NCI-H2029 treated with DMSO at 0.1 percent for 48 hours (cell line): ENCODE measurements at regions not wholly inside any gene's neighbourhood (a gene's known extent, or its start where the extent isn't known, plus 50 kb on each side); places are given as distances from the start of the nearest gene placed in this dataset.
"Not testable (repeated sequence)": the region's sequence is repeated elsewhere in the genome, so short reads cannot be mapped to it uniquely, and the experiment has no call there.

Experiments used
- DNase-seq: peaks from one replicate; lab custom pipeline; 2025; lab: John Stamatoyannopoulos, UW

- DNase-seq, result no peak
These were observed 301.7 kb downstream of the BRD1 start for GRCh38 chr22:49525801-49526535.

DNA sequence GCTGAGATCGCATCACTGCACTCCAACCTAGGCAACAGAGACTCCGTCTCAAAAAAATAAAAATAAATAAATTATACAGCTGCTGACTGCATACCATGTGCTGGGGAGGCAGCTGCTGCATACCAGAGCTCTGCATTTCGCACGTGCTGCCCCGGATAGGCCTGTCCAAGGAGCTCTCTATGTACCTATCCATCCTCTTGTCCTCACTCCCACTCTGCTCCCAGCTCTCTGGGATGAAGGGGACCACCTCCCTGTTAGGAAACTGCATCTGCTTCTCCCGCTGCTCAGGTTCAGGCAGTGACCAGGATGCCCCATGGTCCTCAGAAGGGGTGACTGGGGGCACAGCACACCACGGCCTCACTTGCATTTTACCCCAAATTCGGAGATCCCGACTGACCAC lies 302.3 kb downstream of the BRD1 start:
- DNase-seq, result no peak

- DNase-seq, result no peak
These were observed 303.3 kb downstream of the BRD1 start for GRCh38 chr22:49524362-49524761.

- no peak for DNase-seq
These were observed 304.2 kb downstream of the BRD1 start for GRCh38 chr22:49523374-49524008.

- DNase-seq, result no peak
These were observed 304.9 kb downstream of the BRD1 start for GRCh38 chr22:49522582-49523373.

GRCh38 chr22:49521787-49522224 lies 305.9 kb downstream of the BRD1 start:
- no peak for DNase-seq

DNA sequence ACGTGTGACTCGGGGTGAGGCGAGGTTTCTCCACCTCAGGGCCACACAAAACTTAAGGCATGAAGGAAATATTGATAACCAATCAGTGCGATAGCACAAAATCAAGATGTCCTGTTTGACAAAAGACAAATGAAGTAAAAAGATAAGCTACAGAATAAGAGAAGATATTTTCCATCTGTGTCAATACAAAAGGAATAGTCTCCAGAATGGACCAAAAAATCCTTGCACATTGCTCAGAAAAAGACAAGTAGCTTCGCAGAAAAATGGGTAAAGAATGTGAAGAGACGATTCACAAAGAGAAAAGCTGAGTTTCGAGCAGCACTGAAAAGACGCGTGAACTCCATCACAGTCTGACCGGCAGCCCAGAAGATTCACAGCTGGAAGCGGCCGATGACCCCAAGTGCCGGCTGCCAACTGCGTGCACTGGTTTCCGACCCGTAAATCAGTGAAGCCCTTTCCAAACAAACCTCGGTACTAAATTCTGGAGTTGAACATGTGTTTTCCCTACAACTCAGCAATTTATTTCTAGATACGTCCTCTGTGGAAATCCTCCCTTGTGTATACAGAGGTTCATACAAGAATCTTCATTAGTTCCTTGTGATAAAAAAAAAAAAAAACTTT lies 308.4 kb downstream of the BRD1 start:
- no peak for DNase-seq

GRCh38 chr22:49518436-49518970 lies 309.2 kb downstream of the BRD1 start:
- DNase-seq, result no peak

GRCh38 chr22:49517667-49518185 lies 309.9 kb downstream of the BRD1 start:
- no peak for DNase-seq

DNA sequence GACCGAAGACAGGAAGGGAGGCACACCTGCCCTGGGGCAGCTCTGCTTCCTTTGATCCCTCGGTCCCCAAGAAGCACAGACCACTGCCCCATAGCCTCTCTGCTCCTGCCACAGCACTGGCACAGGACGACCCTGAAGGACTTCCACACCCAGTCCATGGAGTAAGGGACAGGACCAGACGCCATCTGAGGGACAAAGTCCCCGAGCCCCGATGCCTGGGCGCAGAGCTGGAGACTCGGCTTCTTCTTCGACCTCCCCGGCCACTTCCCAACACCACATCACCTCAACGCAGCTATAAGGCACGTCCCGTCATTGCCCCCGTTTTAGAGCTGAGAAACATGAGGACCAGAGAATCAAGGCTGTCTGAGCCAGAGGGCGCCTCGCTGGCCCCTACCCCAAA lies 310.5 kb downstream of the BRD1 start:
- no peak for DNase-seq

GRCh38 chr22:49515475-49515874 lies 312.2 kb downstream of the BRD1 start:
- no peak for DNase-seq

DNA sequence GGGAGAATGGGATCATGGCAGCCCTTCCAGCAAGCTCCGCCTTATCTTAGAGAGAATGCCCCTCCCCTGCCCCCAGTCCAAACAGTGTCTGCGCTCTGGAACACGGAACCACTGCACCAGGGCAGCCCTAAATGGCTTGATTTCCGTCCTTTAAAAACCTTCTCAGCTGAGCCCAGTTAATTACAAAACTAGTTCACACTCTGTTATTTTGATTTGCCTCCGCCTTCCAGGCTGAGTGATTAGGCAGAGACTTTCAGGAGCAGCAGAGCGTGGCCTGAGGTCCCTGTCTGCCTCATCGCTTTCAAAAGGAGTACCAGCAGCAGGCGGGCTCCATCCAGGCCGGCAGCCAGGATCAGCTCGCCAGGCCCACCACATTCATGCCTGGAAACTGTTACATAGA lies 313.0 kb downstream of the BRD1 start:
- no peak for DNase-seq

DNA sequence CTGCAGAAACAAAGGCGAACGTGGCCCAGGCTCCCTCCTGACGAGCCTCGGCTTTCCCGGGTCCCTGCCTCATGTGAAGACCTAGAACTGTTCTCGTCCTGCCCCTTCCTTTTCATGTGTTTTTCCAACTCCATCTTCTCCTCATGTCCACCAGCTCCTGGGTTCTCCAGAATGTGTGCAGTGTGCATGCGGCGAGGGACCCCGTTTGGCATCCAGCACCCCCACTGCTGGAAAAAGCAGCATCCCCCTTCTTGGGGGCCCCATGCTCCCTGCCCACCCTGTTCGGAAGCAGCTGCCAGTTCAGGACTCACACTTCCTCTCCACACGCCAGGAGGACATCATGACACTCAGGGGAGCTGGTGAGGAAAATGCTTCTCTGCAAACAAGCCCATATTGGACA lies 313.5 kb downstream of the BRD1 start:
- no peak for DNase-seq

DNA sequence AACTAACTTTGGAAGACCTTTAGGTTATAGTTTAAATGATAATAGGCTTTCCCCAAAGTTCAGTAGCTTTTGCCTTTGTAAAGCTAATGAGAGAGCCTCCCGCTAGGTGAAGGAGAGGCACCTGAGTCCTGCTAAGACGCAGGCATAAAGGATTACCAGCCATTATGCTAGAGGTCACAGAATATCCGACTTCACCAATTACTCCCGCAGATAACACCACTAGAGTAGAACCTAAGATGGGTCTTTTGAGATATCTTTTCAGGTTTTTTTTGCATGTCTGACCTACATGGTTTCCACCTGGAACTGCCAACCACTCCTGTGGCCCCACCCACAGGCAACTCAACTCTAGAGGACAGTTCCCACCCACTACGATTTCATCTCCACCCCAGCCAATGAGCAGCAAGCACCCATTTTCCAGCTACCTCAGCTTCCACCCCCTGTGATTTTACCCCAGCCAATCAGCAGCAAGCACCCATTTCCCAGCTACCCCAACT lies 314.3 kb downstream of the BRD1 start:
- DNase-seq, result no peak

GRCh38 chr22:49512487-49513165 lies 315.0 kb downstream of the BRD1 start:
- DNase-seq, result no peak

DNA sequence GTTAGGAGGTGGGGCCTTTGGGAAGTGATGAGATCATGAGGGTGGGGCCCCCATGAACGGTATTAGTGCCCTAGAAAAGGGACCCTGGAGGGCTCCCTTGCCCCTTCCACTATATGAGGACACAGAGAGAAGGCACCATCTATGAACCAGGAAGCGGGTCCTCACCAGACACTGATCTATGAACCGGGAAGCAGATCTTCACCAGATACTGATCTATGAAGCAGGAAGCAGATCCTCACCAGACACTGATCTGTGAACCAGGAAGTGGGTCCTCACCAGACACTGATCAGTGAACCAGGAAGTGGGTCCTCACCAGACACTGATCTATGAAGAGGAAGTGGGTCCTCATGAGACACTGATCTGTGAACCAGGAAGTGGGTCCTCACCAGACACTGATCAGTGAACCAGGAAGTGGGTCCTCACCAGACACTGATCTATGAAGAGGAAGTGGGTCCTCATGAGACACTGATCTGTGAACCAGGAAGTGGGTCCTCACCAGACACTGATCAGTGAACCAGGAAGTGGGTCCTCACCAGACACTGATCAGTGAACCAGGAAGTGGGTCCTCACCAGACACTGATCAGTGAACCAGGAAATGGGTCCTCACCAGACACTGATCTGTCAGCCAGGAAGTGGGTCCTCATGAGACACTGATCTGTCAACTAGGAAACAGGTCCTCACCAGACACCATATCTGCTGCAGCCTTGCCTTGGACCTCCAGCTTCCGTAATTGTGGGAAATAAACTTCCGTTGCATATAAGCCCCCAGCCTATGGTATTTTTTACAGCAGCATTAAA lies 316.1 kb downstream of the BRD1 start:
- not testable (repeated sequence) for DNase-seq

- DNase-seq, result no peak
These were observed 317.0 kb downstream of the BRD1 start for GRCh38 chr22:49510718-49511117.

- DNase-seq, result no peak
These were observed 318.7 kb downstream of the BRD1 start for GRCh38 chr22:49509016-49509415.

DNA sequence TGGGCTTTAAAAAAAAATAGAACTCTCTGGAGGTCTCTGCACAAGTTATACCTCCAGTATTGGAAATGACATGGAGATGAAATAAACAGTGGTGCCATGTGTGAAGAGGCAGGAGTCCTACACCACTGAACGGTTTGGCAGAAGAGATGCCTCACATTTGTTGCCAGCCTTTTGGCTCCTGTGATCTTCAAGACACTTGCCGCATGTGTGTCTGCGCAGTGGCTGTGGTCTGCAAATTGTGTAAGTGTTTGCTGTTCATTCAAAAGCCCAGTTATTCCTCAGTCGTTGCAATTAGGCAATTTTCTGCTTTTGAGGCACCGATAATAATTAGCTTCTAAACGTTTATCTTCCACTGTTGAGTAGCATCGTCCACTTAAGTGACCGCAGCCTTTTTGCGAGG lies 319.1 kb downstream of the BRD1 start:
- DNase-seq, result no peak

- DNase-seq, result no peak
These were observed 319.9 kb downstream of the BRD1 start for GRCh38 chr22:49507607-49508292.
